Retina (tissue), 1 donor: ENCODE measurements at regions not wholly inside any gene's neighbourhood (a gene's known extent, or its start where the extent isn't known, plus 50 kb on each side); places are given as distances from the start of the nearest gene placed in this dataset.
"Not testable (repeated sequence)": the region's sequence is repeated elsewhere in the genome, so short reads cannot be mapped to it uniquely, and the experiment has no call there.

Experiments used
- DNase-seq: peaks from one replicate; pipeline ENCODE4 v3.0.0-alpha.2; 2016

GRCh38 chr2:58357521-58357920 lies 116.4 kb upstream of the FANCL start:
- DNase-seq, result no peak

GRCh38 chr2:58354230-58354629 lies 113.1 kb upstream of the FANCL start:
- DNase-seq, result no peak

- no peak for DNase-seq
These were observed 109.4 kb upstream of the FANCL start for GRCh38 chr2:58350484-58350883.

GRCh38 chr2:58347810-58348209 lies 106.7 kb upstream of the FANCL start:
- no peak for DNase-seq

GRCh38 chr2:58341047-58341446 lies 99.9 kb upstream of the FANCL start:
- DNase-seq, result no peak

GRCh38 chr2:58339548-58340243 lies 98.6 kb upstream of the FANCL start:
- DNase-seq, result no peak

- peak; percentile 5 for DNase-seq
These were observed 95.3 kb upstream of the FANCL start for GRCh38 chr2:58336416-58336815.

- DNase-seq, result no peak
These were observed 93.3 kb upstream of the FANCL start for GRCh38 chr2:58334414-58334813.

GRCh38 chr2:58325296-58325895 lies 84.3 kb upstream of the FANCL start:
- not testable (repeated sequence) for DNase-seq

GRCh38 chr2:58319481-58319880 lies 78.4 kb upstream of the FANCL start:
- DNase-seq, result no peak

- not testable (repeated sequence) for DNase-seq
These were observed 77.8 kb upstream of the FANCL start for GRCh38 chr2:58318949-58319348.

GRCh38 chr2:58313926-58314325 lies 72.8 kb upstream of the FANCL start:
- no peak for DNase-seq

- DNase-seq, result peak; percentile 16
These were observed 67.3 kb upstream of the FANCL start for GRCh38 chr2:58308435-58308834.

- no peak for DNase-seq
These were observed 63.7 kb upstream of the FANCL start for GRCh38 chr2:58304843-58305242.

- no peak for DNase-seq
These were observed 58.0 kb upstream of the FANCL start for GRCh38 chr2:58299123-58299522.

GRCh38 chr2:58293056-58293455 lies 51.9 kb upstream of the FANCL start:
- DNase-seq, result no peak

GRCh38 chr2:58291726-58292438 lies 50.8 kb upstream of the FANCL start:
- no peak for DNase-seq
